Ovary (tissue), 7 donors: ENCODE measurements at regions not wholly inside any gene's neighbourhood (a gene's known extent, or its start where the extent isn't known, plus 50 kb on each side); places are given as distances from the start of the nearest gene placed in this dataset.
"Not testable (repeated sequence)": the region's sequence is repeated elsewhere in the genome, so short reads cannot be mapped to it uniquely, and the experiment has no call there.

Experiments
- DNase-seq, 5 donors: peaks; one replicate each; pipeline ENCODE4 v3.0.0-alpha.2; 2019 to 2020
- H3K27ac ChIP-seq, 2 donors: fragments of 200-600 bp; one replicate each; pipeline versions ENCODE4 v1.5.1 to v1.8.0; 2019 to 2022
- H3K27me3 ChIP-seq: fragments of 200-600 bp; one replicate; pipeline ENCODE4 v1.8.0; 2022
- H3K36me3 ChIP-seq: fragments of 200-600 bp; sonication (generic); one replicate; pipeline ENCODE4 v1.5.1; 2019
- H3K4me1 ChIP-seq: one replicate; pipeline ENCODE4 v1.8.1; 2013; ENCODE audit warnings: mild to moderate bottlenecking, moderate library complexity; ENCODE audit not compliant: insufficient read depth
- H3K4me3 ChIP-seq: fragments of 200-600 bp; sonication (generic); one replicate; pipeline ENCODE4 v1.5.1; 2017
- H3K9me3 ChIP-seq, 2 donors: fragments of 200-600 bp in 1 of 2; sonication (generic) in 1 of 2; one replicate each; pipeline versions ENCODE4 v1.5.1 to v1.8.1; 2013 to 2019; ENCODE audit warnings: mild to moderate bottlenecking in 1 of 2, moderate library complexity in 1 of 2
- EP300 ChIP-seq: sonication (generic); formaldehyde crosslinking; IDR thresholded peaks from one replicate; pipeline ENCODE4 v1.6.1; 2017; ENCODE audit warnings: antibody characterized with exemption
- POLR2A ChIP-seq: fragments of 450-650 bp; IDR thresholded peaks from one replicate; pipeline ENCODE4 v1.6.1; 2017; ENCODE audit warnings: antibody characterized with exemption, mild to moderate bottlenecking, moderate library complexity
- WGBS, 3 donors: extraction: QIAGEN DNeasy Blood & Tissue Kit in 1 of 3; methylation state at CpG; one replicate each; pipeline versions ENCODE4 v1.1.5 to v1.1.7; 2013 to 2017; 5-methylcytosine and 5-hydroxymethylcytosine counted together
- intact Hi-C, 4 donors: fragments of 100-400 bp; cut with DNase I; formaldehyde crosslinking; loops; one replicate each; pipeline versions ENCODE4 v1.11.0 to v1.15.1; 2022 to 2023
- TF ChIP-seq, protein P1 (sequence below), 3 donors: fragments of 450-650 bp in 2 of 3; fragments of 200-600 bp in 1 of 3; IDR thresholded peaks; one replicate each; pipeline versions ENCODE4 v1.5.1 to v1.8.0; 2016 to 2022; ENCODE audit warnings: antibody characterized with exemption in 3 of 3, mild to moderate bottlenecking in 1 of 3
- donor health status: DM: no; HTN: no; CAD: no; lungs with moderate emphysema.
- donor health status: DM: no; HTN: no; CAD: no.
- donor health status: Bipolar disorder and iron deficiency.
- donor health status: DM: no; HTN: no; CAD: no.
- donor health status: DM: yes; HTN: yes; CAD: no.

DNA sequence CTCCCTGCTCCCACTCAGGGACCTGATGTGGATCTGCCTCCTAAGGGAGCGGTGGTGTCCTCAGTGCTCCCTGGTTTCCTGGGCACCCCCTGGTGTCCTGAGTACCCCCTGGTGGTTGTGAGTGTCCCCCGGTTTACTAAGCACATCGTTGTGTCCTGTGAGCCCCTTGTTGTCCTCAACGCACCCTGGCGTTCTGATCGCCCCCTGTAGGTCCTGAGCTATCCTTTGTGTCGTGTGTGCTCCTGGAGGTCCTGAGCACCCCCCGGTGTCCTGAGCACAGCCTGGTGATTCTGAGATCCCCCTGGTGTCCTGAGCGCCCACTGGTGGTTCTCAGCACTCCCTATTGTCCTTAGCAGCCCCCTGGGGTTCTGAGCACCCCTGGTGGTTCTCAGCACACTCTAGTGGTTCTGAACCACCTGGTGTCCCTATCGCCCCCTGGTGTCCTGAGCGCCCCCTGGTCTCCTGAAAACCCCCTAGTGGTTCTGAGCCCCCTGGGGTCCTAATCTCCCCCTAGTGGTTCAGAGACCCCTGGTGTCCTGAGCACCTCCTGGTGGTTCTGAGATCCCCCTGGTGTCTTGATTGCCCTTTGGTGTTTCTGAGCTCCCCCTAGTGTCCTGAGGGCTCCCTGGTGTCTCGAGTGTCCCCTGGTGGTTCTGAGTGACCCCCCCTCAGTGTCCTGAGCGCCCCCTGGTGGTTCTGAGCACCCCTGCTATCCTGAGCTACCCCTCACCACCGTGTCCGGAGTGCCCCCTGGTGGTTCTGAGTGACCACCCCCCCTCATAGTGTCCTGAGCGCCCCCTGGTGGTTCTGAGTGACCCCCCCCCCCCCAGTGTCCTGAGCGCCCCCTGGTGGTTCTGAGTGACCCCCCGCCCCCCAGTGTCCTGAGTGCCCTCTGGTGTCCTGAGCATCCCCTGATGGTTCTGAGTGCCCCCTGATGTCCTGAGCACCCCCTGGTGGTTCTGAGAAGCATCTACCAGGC lies 615.1 kb downstream of the TMEM121 start:
- intact Hi-C loops = no loop called here
- no peak overlapping the region for H3K4me3 ChIP-seq
- H3K27me3 ChIP-seq = no peaks in the 10 kb centered on the region
- DNase-seq = peak in 1 of 5 donors; percentile 20
- H3K36me3 ChIP-seq = no peaks in the 10 kb centered on the region
- no peaks in the 10 kb centered on the region for H3K9me3 ChIP-seq
- TF ChIP-seq, protein P1, sequence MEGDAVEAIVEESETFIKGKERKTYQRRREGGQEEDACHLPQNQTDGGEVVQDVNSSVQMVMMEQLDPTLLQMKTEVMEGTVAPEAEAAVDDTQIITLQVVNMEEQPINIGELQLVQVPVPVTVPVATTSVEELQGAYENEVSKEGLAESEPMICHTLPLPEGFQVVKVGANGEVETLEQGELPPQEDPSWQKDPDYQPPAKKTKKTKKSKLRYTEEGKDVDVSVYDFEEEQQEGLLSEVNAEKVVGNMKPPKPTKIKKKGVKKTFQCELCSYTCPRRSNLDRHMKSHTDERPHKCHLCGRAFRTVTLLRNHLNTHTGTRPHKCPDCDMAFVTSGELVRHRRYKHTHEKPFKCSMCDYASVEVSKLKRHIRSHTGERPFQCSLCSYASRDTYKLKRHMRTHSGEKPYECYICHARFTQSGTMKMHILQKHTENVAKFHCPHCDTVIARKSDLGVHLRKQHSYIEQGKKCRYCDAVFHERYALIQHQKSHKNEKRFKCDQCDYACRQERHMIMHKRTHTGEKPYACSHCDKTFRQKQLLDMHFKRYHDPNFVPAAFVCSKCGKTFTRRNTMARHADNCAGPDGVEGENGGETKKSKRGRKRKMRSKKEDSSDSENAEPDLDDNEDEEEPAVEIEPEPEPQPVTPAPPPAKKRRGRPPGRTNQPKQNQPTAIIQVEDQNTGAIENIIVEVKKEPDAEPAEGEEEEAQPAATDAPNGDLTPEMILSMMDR (IDR thresholded peaks at IDR 0.05) = no peak
- TF ChIP-seq POLR2A (no peak), EP300 (no peak)
- 72 to 85% (median 85%) methylated on average over 11 to 16 of the region's 18 CpGs for WGBS, 3 donors
- H3K4me1 ChIP-seq = no peaks in the 10 kb centered on the region
- no peak overlapping the region for H3K27ac ChIP-seq

DNA sequence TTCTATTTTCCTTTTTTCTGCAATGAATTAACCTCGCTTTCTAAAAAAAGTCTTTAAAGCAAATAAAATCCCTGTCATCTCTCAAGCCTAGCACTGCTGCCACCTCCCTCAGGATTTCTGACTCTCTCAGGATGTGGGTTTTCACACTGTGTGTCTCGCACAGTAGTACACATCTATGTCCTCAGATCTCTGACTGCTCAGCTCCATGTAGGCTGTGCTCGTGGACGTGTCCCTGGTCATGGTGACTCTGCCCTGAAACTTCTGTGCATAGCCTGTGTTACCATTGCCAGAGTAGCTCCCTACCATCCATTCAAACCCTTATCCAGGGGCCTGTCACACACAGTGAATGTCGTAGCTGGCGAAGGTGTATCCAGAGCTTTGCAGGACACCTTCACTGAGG lies 619.3 kb downstream of the TMEM121 start:
- 62 to 71% (median 63%) methylated on average over 6 of the region's 6 CpGs for WGBS, 3 donors

DNA sequence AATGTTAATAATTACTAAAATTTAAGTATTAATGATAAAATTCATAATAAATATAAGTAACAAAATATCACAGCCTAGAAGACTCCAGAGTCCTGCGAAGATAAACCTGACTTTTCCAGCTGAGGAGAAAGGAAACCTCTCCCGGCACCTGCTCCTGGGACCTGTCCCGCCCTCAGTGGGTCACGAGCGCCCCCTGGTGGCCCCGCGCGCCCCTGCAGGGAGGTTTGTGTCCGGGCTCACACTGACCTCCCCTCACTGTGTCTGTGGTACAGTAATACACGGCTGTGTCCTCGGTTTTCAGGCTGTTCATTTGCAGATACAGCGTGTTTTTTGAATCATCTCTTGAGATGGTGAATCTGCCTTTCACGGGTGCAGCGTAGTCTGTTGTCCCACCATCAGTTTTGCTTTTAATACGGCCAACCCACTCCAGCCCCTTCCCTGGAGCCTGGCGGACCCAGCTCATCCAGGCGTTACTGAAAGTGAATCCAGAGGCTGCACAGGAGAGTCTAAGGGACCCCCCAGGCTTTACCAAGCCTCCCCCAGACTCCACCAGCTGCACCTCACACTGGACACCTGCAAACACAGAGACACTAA lies 627.1 kb downstream of the TMEM121 start:
- H3K4me3 ChIP-seq, H3K27me3 ChIP-seq, intact Hi-C loops, H3K27ac ChIP-seq, H3K4me1 ChIP-seq, H3K9me3 ChIP-seq, H3K36me3 ChIP-seq: not testable (repeated sequence)
- TF ChIP-seq, protein P1 (IDR thresholded peaks at IDR 0.05) = peak in 2 of 3 donors; percentile 9 to 13
- WGBS, 3 donors = 21 to 25% (median 24%) methylated on average over 17 of the region's 17 CpGs
- peak; percentile 27 to 79 (median 52) for DNase-seq

More for the DNA sequence above, 619.3 kb downstream of the TMEM121 start:
- H3K4me3 ChIP-seq, H3K36me3 ChIP-seq, DNase-seq, H3K4me1 ChIP-seq, H3K27ac ChIP-seq, intact Hi-C loops, H3K27me3 ChIP-seq, H3K9me3 ChIP-seq: not testable (repeated sequence)

DNA sequence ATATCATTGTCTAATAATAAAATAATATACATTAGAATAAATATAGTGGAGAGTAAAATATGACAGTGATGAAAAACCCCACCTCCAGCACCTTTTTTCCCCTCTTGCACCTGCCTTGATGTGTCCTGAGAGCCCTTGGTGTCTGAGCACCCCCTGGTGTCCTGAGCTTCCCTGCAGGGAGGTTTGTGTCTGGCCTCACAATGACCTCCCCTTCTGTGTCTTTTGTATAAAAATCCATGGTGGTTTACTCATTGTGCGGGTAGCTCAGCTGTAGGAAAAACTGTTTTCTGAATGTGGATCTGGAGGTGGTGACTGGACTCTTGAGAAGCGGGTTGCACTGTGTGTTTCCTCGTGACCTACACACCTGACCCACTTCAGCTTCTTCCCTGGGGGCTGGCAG lies 636.9 kb downstream of the TMEM121 start:
- intact Hi-C loops = no loop called here
- H3K9me3 ChIP-seq = no peaks in the 10 kb centered on the region
- H3K4me3 ChIP-seq = no peak overlapping the region
- WGBS, 3 donors = 42 to 71% (median 59%) methylated on average over 3 of the region's 3 CpGs
- no peaks in the 10 kb centered on the region for H3K36me3 ChIP-seq
- no peaks in the 10 kb centered on the region for H3K27me3 ChIP-seq
- TF ChIP-seq POLR2A = no peak
- TF ChIP-seq EP300 = no peak
- TF ChIP-seq, protein P1 (IDR thresholded peaks at IDR 0.05) = no peak
- no peaks in the 10 kb centered on the region for H3K4me1 ChIP-seq
- DNase-seq = no peak
- no peak overlapping the region for H3K27ac ChIP-seq

DNA sequence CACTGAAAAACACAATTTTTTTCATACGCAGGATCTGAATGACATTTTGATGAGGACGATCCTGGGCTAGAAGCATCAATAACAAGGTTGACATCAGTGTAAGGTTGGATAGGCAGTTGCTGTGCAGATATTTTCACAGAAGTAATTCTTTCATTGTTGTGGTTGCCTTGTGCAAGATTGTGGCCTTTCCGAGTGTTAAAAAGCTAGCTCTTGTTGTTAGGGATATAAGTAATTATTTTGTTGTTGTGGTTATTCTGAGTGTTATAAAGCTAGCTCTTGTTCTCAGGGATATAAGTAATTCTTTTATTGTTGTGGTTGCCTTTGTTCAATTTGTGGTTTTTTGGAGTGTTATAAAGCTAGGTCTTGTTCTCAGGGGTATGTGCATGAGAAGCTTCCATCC lies 637.4 kb downstream of the TMEM121 start:
- DNase-seq, H3K4me3 ChIP-seq, H3K36me3 ChIP-seq, H3K27me3 ChIP-seq, H3K9me3 ChIP-seq, intact Hi-C loops, H3K27ac ChIP-seq, H3K4me1 ChIP-seq: not testable (repeated sequence)
- WGBS, 3 donors = 44 to 50% (median 49%) methylated on average over 3 of the region's 3 CpGs
